Muscle of leg (tissue), 3 donors: ENCODE measurements at regions not wholly inside any gene's neighbourhood (a gene's known extent, or its start where the extent isn't known, plus 50 kb on each side); places are given as distances from the start of the nearest gene placed in this dataset.
"Not testable (repeated sequence)": the region's sequence is repeated elsewhere in the genome, so short reads cannot be mapped to it uniquely, and the experiment has no call there.

ENCODE experiments used
- DNase-seq: peaks from one replicate; pipeline ENCODE4 v3.0.0; 2013
- H3K27ac ChIP-seq: one replicate; pipeline ENCODE4 v1.5.1; 2013; ENCODE audit warnings: mild to moderate bottlenecking, low read length, control low read depth
- H3K27me3 ChIP-seq: one replicate; pipeline ENCODE4 v1.6.1; 2013; ENCODE audit warnings: low read length; ENCODE audit not compliant: control insufficient read depth, insufficient read depth
- H3K36me3 ChIP-seq: one replicate; pipeline ENCODE4 v1.6.1; 2013; ENCODE audit warnings: low read length; ENCODE audit not compliant: control insufficient read depth, insufficient read depth
- H3K4me1 ChIP-seq: one replicate; pipeline ENCODE4 v1.6.1; 2013; ENCODE audit warnings: low read length; ENCODE audit not compliant: control insufficient read depth, insufficient read depth
- H3K4me3 ChIP-seq: one replicate; pipeline ENCODE4 v1.5.1; 2013; ENCODE audit warnings: low read length, control low read depth
- H3K9me3 ChIP-seq: replicated peaks from 2 replicates; pipeline ENCODE4 v1.6.1; 2013; ENCODE audit warnings: low read depth, low read length; ENCODE audit not compliant: control insufficient read depth
- WGBS: methylation state at CpG from one replicate; pipeline ENCODE4 v1.1.5; 2013; ENCODE audit warnings: missing lambda C conversion rate; ENCODE audit not compliant: insufficient coverage; 5-methylcytosine and 5-hydroxymethylcytosine counted together

GRCh38 chr9:29078063-29078666, 1504.9 kb upstream of the C9orf72 start:
- no peak for DNase-seq
- H3K27me3 ChIP-seq: no peaks in the 10 kb centered on the region
- H3K4me1 ChIP-seq: no peaks in the 10 kb centered on the region
- H3K36me3 ChIP-seq: no peaks in the 10 kb centered on the region
- H3K4me3 ChIP-seq: no peak overlapping the region
- no peak overlapping the region for H3K27ac ChIP-seq
- H3K9me3 ChIP-seq: no peaks in the 10 kb centered on the region
- WGBS: no CpG with 5 or more reads among the region's 3 CpGs

GRCh38 chr9:29100762-29101161, 1527.5 kb upstream of the C9orf72 start:
- no CpG with 5 or more reads among the region's 2 CpGs for WGBS

GRCh38 chr9:29104166-29104565, 1530.9 kb upstream of the C9orf72 start:
- not testable (repeated sequence) for H3K9me3 ChIP-seq, H3K4me1 ChIP-seq, H3K36me3 ChIP-seq, H3K27me3 ChIP-seq, H3K27ac ChIP-seq, DNase-seq, H3K4me3 ChIP-seq
- no CpG with 5 or more reads among the region's 1 CpG for WGBS

More at GRCh38 chr9:29100762-29101161, 1527.5 kb upstream of the C9orf72 start:
- no peaks in the 10 kb centered on the region for H3K36me3 ChIP-seq
- H3K4me3 ChIP-seq: no peak overlapping the region
- DNase-seq: no peak
- H3K4me1 ChIP-seq: no peaks in the 10 kb centered on the region
- H3K27me3 ChIP-seq: no peaks in the 10 kb centered on the region
- H3K27ac ChIP-seq: no peak overlapping the region
- peaks cover 3% of the 10 kb centered on the region for H3K9me3 ChIP-seq

- WGBS: 77% methylated on average over 6 of the region's 6 CpGs
- H3K36me3 ChIP-seq: no peaks in the 10 kb centered on the region
- H3K9me3 ChIP-seq: no peaks in the 10 kb centered on the region
- no peak overlapping the region for H3K27ac ChIP-seq
- H3K27me3 ChIP-seq: no peaks in the 10 kb centered on the region
- no peak overlapping the region for H3K4me3 ChIP-seq
- H3K4me1 ChIP-seq: no peaks in the 10 kb centered on the region
- no peak for DNase-seq
Measured at GRCh38 chr9:29118555-29118954, 1545.3 kb upstream of the C9orf72 start.

GRCh38 chr9:29126783-29127182, 1553.5 kb upstream of the C9orf72 start:
- Histone ChIP-seq H3K9me3 (peaks cover 32% of the 10 kb centered on the region), H3K4me3 (no peak overlapping the region), H3K4me1 (no peaks in the 10 kb centered on the region), H3K27ac (no peak overlapping the region), H3K27me3 (no peaks in the 10 kb centered on the region), H3K36me3 (no peaks in the 10 kb centered on the region)
- DNase-seq: no peak
- 83% methylated on average over 2 of the region's 2 CpGs for WGBS

GRCh38 chr9:29129763-29130162, 1556.5 kb upstream of the C9orf72 start:
- Histone ChIP-seq H3K4me1 (no peaks in the 10 kb centered on the region), H3K27me3 (no peaks in the 10 kb centered on the region), H3K4me3 (no peak overlapping the region), H3K9me3 (peaks cover 40% of the 10 kb centered on the region), H3K27ac (no peak overlapping the region), H3K36me3 (no peaks in the 10 kb centered on the region)
- WGBS: no CpG with 5 or more reads among the region's 1 CpG
- DNase-seq: no peak

GRCh38 chr9:29144476-29144875, 1571.2 kb upstream of the C9orf72 start:
- Histone ChIP-seq H3K27ac (no peak overlapping the region), H3K4me3 (no peak overlapping the region), H3K9me3 (no peaks in the 10 kb centered on the region), H3K27me3 (no peaks in the 10 kb centered on the region), H3K4me1 (no peaks in the 10 kb centered on the region), H3K36me3 (no peaks in the 10 kb centered on the region)
- DNase-seq: no peak
- 60% methylated on average over 1 of the region's 1 CpG for WGBS

GRCh38 chr9:29150606-29151005, 1577.3 kb upstream of the C9orf72 start:
- no peaks in the 10 kb centered on the region for H3K36me3 ChIP-seq
- H3K4me1 ChIP-seq: no peaks in the 10 kb centered on the region
- no peak overlapping the region for H3K4me3 ChIP-seq
- WGBS: no CpG with 5 or more reads among the region's 3 CpGs
- peaks cover 4% of the 10 kb centered on the region for H3K9me3 ChIP-seq
- DNase-seq: peak; percentile 8
- no peaks in the 10 kb centered on the region for H3K27me3 ChIP-seq
- no peak overlapping the region for H3K27ac ChIP-seq

GRCh38 chr9:29160763-29161353, 1587.6 kb upstream of the C9orf72 start:
- Histone ChIP-seq H3K36me3 (no peaks in the 10 kb centered on the region), H3K9me3 (no peaks in the 10 kb centered on the region), H3K27ac (no peak overlapping the region), H3K4me1 (no peaks in the 10 kb centered on the region), H3K4me3 (no peak overlapping the region), H3K27me3 (no peaks in the 10 kb centered on the region)
- 83% methylated on average over 3 of the region's 6 CpGs for WGBS
- no peak for DNase-seq

GRCh38 chr9:29174136-29174535, 1600.9 kb upstream of the C9orf72 start:
- no peaks in the 10 kb centered on the region for H3K9me3 ChIP-seq
- H3K27me3 ChIP-seq: no peaks in the 10 kb centered on the region
- H3K4me1 ChIP-seq: no peaks in the 10 kb centered on the region
- no peaks in the 10 kb centered on the region for H3K36me3 ChIP-seq
- no peak overlapping the region for H3K4me3 ChIP-seq
- WGBS: no CpG with 5 or more reads among the region's 3 CpGs
- no peak for DNase-seq
- H3K27ac ChIP-seq: no peak overlapping the region

GRCh38 chr9:29176231-29176630, 1603.0 kb upstream of the C9orf72 start:
- Histone ChIP-seq H3K27me3 (no peaks in the 10 kb centered on the region), H3K27ac (no peak overlapping the region), H3K9me3 (no peaks in the 10 kb centered on the region), H3K4me3 (no peak overlapping the region), H3K4me1 (no peaks in the 10 kb centered on the region), H3K36me3 (no peaks in the 10 kb centered on the region)
- WGBS: no CpG with 5 or more reads among the region's 2 CpGs
- DNase-seq: no peak
